ENCODE measurements at regions not wholly inside any gene's neighbourhood (a gene's known extent, or its start where the extent isn't known, plus 50 kb on each side); places are given as distances from the start of the nearest gene placed in this dataset.

DNA sequence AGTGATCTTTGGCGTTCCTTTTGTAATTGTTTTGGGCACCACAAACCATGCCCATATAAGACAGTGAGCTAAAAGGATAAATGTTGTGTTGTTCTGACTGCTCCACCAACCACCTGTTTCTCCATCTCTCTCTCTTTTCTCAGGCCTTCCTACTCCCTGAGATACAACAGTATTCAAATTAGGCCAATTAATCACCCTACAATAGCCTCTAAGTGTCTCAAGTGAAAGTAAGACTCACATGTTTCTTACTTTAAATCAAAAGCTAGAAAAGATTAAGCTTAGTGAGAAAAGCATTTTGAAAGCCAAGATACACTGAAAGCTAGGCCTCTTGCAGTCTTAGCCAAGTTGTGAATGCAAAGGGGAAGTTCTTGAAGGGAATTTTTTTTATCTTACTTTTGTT lies 268.8 kb upstream of the NREP start:
- DNase-seq = no peak

DNA sequence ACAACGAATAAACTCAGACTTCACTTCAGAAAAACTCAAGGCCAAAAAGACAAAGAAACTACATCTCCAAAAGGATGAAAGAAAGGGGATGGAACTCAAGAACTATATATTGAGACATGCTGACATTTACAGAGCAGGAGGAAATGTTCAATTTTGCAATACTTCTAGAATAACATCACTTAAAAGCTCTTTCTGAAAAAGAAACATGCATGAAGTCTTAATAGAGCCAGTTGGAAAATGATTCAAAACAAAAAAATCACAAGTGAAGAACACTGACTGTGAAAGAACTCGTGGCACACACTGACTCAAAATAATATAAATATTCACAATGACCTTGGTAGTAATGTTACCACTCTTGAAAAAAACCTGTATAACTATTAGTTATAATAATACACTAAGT lies 267.8 kb upstream of the NREP start:
- DNase-seq = no peak

- DNase-seq = no peak
Observed at GRCh38 chr5:112024221-112024620, 267.2 kb upstream of the NREP start.

DNA sequence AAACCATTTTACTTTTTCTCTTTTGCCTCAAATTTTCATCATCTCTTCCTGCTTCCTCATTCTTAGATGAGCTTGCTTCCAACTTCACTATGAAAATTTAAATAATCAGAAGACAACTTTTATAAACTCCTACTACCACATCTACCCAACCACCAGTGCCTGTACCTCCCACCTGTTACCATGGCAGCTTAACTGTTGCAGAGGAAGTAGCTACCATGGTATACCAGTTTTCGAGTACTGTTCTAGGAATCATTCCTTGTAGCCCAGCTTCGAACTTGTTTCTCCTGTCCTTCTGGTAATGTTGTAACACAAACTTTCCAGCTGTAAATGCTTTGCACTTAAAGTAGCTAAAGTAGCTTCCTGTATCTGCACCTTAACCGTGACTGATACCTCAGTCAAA lies 266.8 kb upstream of the NREP start:
- DNase-seq = no peak

- DNase-seq = no peak
Observed at GRCh38 chr5:112018846-112019245, 261.9 kb upstream of the NREP start.

GRCh38 chr5:112016980-112017379 lies 260.0 kb upstream of the NREP start:
- no peak for DNase-seq

- DNase-seq = no peak
Observed at GRCh38 chr5:112014783-112015395, 257.9 kb upstream of the NREP start.

DNA sequence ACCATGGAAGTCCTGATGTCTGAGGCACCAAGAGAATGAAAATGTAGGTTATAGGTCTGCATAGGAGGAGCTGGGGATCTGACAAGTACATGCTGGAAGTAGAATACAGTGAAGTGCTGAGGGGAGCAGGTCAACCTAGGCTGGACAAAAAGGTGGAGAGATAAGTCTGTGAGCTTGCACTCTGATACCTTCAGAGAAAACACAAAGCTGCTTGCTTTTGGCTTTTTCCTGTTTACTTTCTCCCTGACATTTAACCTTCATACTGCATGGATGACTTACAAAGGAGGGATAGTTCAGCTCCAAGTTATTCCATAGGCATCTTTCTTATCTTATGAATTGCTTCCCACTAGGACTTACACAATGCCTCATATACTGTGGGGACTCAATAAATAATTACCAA lies 256.7 kb upstream of the NREP start:
- no peak for DNase-seq

GRCh38 chr5:112012104-112012503 lies 255.1 kb upstream of the NREP start:
- DNase-seq = no peak

- DNase-seq = no peak
Observed at GRCh38 chr5:112010475-112010874, 253.5 kb upstream of the NREP start.

GRCh38 chr5:112006721-112007120 lies 249.7 kb upstream of the NREP start:
- DNase-seq = no peak

DNA sequence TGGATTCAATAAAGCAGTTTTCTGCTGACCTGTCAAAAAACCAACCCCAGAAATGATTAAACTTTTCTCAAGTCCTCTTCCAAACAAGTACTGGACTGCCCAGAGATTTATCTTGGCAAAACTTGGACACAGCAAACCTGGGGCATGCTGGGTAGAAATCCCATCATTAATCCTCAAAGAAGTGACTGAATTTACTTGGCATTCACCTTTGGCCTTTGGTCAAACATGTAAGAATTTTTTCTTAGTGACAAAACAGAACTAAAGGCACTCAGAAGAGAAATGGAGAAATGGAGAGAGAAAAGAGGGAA lies 248.6 kb upstream of the NREP start:
- no peak for DNase-seq

- DNase-seq = no peak
Observed at GRCh38 chr5:112004867-112005622, 248.1 kb upstream of the NREP start.

- no peak for DNase-seq
Observed at GRCh38 chr5:112002376-112002775, 245.4 kb upstream of the NREP start.

DNA sequence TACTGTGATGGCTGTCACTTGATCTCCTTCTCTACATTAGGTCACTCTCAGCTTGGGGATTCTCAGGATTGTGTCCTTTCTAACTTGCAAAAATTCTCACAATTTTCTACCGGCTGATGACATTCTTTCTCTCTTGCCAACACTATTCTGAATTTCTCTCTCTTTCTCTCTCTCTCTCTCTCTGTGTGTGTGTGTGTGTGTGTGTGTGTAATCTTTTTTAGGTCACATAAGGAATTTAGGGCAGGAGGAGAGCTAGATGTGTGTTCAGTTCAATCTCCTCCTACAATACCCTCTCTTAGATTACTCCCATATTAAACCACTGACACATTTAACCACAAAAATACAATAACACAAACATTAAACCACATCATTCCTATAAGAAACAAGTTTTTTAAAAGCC lies 242.3 kb upstream of the NREP start:
- no peak for DNase-seq

DNA sequence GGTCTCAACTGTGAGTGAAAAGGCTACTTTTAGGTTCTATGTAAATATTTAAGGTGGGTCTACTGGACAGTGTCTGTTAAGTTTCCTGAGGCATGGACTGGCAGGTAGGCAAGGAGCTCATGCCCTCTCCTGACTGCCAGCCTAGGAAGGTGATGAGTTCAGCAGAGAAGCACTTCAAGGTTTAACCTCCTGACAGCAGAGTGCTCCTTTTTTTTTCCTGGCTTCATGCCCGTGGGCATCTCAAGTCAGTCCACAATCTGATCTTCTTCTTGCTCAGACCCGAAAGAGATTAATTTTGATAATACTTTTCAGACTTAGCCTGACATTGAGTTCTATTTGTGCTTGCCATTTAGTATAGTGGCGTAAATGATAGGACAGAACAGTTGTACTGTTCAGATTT lies 241.9 kb upstream of the NREP start:
- DNase-seq = no peak

DNA sequence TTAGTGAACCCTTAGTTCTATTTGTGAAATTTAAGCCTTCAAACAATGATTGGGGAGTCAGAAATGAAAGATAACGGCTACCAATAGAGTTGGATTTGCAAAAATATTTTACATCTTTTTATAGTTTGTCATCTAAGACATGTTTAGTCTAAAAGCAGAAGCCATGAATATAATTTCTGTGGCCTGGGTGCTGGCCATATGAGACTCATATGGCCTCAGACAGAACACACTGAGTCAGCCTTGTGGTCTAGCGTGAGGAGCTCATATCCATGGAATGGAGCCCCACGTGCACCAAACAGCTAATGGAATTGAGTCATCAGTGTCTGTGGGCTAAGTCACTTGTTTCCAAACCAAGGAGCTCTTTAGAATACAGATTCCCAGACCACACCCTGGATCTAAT lies 240.7 kb upstream of the NREP start:
- no peak for DNase-seq

GRCh38 chr5:111997308-111997707 lies 240.3 kb upstream of the NREP start:
- DNase-seq = no peak

DNA sequence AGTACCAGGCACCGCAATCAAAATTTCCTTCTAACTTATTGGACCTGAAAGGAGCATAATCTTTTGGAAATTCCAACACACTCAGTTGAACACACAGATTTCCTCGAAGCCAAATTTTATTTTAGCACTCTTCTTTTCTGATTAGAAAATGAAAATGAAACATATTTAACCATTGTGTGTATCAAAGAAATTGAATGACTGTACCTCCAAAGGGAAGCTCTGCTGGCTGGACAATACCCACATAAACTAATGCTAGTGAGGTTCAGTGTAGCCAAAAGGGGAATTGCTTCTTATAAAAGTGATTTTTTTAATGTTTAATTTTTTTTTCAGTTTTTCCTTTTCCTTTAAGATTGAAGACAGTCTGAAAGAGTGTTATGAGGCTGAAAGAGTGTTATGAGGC lies 239.6 kb upstream of the NREP start:
- no peak for DNase-seq

DNA sequence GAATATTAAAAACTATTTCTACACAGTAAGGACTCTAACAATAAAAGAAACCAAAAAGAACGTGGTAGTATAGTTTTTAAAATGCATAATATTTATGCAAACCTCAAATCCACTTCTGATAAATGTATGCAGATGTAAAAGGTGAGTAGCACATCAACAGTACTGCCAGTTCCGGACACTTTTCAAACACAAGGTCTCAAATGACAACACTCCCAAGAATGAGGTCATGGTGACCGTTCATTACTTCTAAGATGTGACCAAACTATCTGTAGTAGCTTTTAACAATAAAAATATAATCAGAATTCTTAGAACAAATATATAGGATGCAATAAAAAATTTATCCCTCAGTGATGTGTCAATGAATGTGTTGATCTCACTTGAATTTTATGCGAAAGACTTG lies 238.7 kb upstream of the NREP start:
- no peak for DNase-seq

DNA sequence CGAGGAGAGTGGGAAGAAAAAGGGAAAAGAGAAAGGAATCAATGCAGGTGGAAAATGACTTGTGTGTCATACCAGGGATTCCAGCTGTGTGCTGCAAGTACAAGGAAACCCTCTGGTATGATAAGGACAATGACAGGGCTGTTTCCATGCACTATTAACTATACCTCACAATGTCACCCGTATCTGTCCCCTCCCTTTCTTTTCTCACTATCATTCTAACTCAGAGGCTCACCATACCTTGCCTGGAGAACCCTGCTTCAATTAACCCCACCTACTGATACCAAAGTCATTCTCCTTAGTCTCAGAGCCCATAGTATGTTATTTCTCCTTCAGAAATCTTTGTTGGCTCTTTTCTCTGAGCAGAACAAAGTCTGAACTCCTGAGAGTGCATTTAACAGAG lies 236.2 kb upstream of the NREP start:
- no peak for DNase-seq

- DNase-seq = no peak
Observed at GRCh38 chr5:111984044-111984443, 227.1 kb upstream of the NREP start.

DNA sequence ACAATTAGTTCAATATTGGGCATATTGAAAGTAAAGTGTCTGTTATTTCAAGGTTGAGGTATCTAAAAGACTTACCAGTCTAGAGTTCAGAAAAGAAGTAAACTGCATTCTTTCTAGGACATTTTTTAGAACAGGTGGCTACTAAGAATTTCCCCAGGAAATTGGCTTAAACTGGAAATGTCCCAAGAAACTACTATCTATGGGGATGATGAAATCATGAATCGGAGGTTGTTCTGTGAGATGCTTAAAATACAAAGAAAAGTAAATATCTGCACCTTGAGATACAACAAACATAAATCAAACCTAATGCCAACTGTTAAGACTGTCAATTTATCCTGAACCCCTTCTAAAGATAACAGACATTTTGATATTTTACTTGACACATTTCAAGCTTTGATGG lies 226.5 kb upstream of the NREP start:
- no peak for DNase-seq

DNA sequence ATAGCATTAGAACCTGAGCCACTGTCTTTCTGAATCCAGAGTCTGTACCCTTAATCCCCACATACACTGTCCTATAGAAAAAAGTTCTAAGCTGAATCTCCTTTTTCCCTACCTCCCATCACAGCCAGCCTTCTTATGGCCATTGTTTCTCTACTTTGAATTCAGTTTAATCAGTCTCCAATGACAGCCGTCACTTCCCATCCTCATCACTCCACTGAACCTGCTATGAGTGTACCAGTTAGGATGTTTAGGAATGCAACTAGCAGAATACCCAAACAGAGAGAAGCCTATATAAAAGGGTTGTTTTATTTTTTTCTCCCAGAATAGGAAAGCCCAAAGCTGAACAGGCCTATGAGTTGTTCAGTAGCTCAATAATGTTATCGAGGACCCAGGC lies 220.4 kb upstream of the NREP start:
- no peak for DNase-seq

All from left kidney (tissue), 1 donor.